ENCODE measurements at regions not wholly inside any gene's neighbourhood (a gene's known extent, or its start where the extent isn't known, plus 50 kb on each side); places are given as distances from the start of the nearest gene placed in this dataset.

- in situ Hi-C loops (cut with MboI; ENCODE audit: low sequenced_read_pairs), result no loop called here
Observed at GRCh38 chr18:75553021-75553420, 125.5 kb upstream of the SMIM21 start.

DNA sequence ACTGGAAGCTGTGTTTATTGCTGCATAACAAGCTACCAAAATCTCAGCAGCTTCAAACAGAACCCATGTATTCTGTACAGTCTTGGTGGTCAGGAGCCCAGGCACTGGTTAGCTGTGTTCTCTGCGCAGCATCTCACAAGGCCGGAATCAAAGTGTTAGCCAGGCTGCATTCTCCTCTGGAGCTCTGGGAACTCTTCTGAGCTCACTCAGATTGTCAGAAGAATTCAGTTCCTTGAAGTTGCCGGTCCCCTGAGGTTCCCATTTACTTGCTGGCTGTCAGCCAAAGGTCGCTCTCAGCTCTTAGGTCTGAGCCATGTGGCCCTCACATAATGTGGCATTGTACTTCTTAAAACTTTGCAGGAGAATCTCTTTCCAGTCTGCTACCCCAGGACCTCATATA, 123.6 kb upstream of the SMIM21 start:
- in situ Hi-C loops (cut with MboI; ENCODE audit: low sequenced_read_pairs), result no loop called here

GRCh38 chr18:75548353-75548905, 120.9 kb upstream of the SMIM21 start:
- in situ Hi-C loops (cut with MboI; ENCODE audit: low sequenced_read_pairs), result no loop called here

- in situ Hi-C loops (cut with MboI; ENCODE audit: low sequenced_read_pairs), result no loop called here
Observed at GRCh38 chr18:75546964-75547363, 119.5 kb upstream of the SMIM21 start.

DNA sequence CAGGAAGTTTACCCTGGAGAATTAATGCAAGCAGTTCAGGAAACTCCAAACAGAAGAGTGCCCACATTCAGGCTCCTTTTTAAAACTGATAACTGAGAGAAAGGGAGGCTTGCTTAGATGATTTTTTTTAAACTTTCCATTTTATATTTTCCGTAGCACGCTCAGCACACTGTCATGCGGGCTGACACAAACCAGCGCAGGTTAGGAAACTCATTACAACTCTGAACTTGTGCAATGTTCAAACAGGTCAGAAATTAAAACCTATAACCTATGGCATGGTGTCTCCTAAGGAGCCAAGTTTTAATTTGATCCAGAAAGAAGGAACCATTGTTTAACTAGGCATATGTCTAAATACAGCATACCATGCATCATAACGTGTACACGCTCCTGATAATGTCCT, 117.7 kb upstream of the SMIM21 start:
- in situ Hi-C loops (cut with MboI; ENCODE audit: low sequenced_read_pairs), result no loop called here

DNA sequence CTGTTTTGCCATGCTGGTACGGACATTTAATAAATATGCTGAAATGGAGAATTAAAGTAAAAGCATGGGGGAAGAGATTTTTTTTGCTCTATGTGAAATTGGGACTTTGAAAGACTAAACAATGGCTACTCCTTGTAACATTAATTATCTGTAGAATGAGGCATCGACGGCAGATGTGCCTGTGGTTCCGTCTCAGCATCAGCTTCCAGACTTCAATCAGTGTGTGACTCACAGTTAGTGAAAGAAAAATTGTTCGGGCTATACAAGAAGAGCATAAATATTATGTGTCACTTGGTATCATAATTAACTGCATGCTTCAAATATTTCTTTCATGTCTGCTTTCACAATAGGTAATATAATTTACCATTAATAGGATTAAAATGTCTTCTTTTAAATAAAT, 117.0 kb upstream of the SMIM21 start:
- in situ Hi-C loops (cut with MboI; ENCODE audit: low sequenced_read_pairs), result no loop called here

DNA sequence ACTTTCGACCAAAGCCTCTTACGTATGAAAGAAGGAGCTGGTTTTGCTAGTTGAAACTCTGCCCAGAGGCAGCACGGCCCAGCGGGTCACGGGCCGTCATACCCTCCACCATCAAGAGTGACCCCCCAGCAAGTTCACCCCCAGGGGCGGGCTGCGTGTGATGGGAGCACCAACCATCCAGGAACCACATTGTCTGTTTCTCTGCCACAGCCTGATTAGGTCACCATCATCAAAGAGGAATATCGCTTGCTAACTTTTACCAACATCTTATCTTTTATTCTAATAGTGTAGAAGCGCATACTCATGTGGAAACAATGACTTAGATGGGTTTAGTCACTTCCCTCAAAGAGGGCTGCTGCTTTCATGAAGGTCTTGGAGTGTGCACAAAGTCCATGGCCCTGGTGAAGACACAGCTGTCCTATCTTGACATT, 116.6 kb upstream of the SMIM21 start:
- in situ Hi-C loops (cut with MboI; ENCODE audit: low sequenced_read_pairs), result no loop called here

GRCh38 chr18:75538727-75539126, 111.2 kb upstream of the SMIM21 start:
- in situ Hi-C loops (cut with MboI; ENCODE audit: low sequenced_read_pairs), result no loop called here

GRCh38 chr18:75533950-75534349, 106.4 kb upstream of the SMIM21 start:
- in situ Hi-C loops (cut with MboI; ENCODE audit: low sequenced_read_pairs), result no loop called here

GRCh38 chr18:75533209-75533608, 105.7 kb upstream of the SMIM21 start:
- in situ Hi-C loops (cut with MboI; ENCODE audit: low sequenced_read_pairs), result no loop called here

GRCh38 chr18:75531851-75532459, 104.5 kb upstream of the SMIM21 start:
- in situ Hi-C loops (cut with MboI; ENCODE audit: low sequenced_read_pairs), result no loop called here

- in situ Hi-C loops (cut with MboI; ENCODE audit: low sequenced_read_pairs), result no loop called here
Observed at GRCh38 chr18:75531212-75531850, 103.8 kb upstream of the SMIM21 start.

GRCh38 chr18:75530566-75531211, 103.2 kb upstream of the SMIM21 start:
- in situ Hi-C loops (cut with MboI; ENCODE audit: low sequenced_read_pairs), result no loop called here

DNA sequence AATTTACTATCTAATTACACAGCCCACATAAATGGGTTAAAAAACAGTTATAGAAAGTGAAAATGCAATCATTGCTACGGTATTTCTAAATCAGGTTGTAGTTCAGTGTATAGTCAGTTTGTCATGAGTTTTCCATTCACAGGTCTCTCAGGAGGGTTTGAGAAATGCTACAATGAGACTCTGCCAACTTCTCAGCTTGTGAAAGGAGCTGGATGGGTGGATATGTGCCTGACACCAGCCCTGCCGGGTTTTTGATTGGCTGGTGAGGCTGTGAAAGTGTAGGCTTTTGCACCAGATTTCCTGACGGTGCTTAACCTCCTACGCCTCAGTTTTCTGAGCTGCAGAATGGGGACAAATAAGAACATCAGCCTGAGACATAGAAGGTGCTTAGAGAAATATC, 102.6 kb upstream of the SMIM21 start:
- in situ Hi-C loops (cut with MboI; ENCODE audit: low sequenced_read_pairs), result no loop called here

DNA sequence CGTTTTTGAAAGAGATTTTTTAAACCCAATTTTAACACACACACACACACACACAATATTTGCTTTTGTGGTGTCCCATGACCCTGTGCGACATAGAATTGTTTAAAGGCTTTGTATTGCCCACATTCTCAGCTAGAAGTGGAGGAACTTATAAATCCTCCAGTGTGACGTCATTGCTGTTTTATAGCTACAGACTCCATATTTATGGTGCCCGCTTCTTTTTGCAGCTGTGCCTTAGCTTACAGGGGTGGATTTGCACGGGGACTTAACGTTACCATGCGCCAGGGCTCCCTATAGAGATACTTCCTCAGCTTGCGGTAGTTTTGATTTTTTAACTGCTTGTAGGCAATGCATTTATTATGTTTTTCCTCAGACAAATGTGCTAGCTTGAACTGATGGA, 101.9 kb upstream of the SMIM21 start:
- in situ Hi-C loops (cut with MboI; ENCODE audit: low sequenced_read_pairs), result no loop called here

DNA sequence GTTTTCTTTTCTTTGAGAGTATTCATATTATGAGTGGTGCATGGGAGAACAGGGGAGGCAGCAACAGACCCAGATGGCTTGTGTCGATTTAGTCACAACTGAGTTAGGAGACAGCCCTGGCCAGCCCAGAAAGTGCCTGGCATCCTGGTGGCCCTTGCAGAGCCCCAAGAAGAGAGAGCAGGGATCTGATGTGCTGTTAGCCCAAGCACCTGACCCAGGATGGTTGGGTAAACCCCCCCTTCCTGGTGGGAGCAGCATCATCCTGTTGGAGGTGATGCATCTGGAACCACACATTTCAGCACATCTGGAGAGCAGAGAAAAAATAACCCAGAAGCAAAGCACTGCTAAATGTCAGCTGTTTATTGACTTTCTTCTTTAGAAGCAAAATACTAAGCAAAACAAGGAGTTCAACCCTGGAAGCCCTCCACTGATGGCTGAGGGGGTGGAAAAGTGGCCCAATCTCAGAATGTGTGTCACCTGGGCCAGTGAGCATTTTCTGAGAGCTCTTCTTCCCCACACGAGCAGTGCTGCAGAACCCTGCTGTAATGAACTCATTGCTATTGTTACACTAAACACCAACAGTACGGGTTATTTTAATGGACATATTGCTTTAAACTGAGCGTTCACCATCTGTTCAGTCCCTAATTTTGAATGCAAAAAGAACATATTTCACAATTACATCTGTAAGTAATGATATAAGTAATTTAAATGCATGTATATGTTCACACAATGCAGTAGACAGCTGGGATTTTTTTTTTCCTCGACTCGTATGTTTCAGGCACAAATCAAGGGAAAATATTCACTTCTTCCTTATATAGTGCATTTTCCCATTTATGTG, 100.6 kb upstream of the SMIM21 start:
- in situ Hi-C loops (cut with MboI; ENCODE audit: low sequenced_read_pairs), result no loop called here

DNA sequence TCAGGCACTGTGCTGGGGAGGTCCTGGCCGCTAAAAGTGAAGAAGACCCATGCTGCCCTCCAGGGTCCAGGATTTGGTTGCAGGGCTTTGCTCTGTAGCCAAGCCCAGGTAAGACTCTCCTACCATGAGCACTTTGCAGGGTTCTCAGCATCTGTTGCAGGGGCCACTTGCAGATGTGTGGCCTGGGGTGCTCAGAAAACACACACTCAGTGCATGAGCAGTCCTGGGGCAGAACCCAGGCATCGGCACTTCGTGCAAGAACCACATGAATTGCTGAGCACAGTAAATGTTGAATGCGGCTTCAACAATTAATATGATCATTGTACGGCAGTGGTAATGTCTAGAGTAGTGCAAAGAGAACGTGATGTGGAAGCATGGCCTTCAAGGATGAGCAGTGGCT, 98.5 kb upstream of the SMIM21 start:
- in situ Hi-C loops (cut with MboI; ENCODE audit: low sequenced_read_pairs), result no loop called here

DNA sequence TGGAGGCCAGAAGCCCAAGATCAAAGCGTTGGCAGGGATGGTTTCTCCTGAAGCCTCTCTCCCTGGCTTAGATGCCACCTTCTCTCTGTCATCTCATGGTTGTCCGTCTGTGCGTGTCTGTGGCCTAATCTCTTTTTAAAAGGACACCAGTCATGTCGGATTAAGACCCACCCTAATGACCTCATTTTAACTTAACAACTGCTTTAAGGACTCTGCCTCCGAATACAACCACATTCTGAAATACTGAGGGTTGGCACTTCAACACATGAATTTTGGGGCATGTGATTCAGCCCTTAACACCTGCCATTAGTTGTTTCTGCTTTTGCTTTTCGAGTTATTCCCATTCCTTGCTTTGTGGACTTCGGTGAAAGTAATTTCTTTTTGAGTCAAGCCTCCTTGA, 97.8 kb upstream of the SMIM21 start:
- in situ Hi-C loops (cut with MboI; ENCODE audit: low sequenced_read_pairs), result no loop called here

DNA sequence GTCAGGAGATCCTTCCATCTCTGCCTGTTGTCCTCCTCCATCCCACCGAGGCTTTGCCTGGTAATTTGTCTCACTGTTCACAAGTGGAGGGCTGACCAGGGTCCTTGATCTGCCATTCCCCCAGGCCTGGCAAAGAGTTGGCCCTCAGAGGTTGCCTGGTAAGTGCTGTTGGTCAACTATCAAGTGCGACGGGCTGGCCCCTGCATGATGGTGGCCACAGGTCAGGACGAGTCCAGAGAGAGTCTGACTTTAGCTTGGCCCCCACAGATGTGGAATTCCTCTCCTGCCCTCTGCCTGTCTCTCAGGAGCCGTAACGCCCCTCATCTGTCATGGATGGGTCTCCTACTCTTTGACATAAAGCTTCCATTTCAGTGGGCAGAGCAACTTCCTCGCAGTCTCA, 97.3 kb upstream of the SMIM21 start:
- in situ Hi-C loops (cut with MboI; ENCODE audit: low sequenced_read_pairs), result no loop called here

DNA sequence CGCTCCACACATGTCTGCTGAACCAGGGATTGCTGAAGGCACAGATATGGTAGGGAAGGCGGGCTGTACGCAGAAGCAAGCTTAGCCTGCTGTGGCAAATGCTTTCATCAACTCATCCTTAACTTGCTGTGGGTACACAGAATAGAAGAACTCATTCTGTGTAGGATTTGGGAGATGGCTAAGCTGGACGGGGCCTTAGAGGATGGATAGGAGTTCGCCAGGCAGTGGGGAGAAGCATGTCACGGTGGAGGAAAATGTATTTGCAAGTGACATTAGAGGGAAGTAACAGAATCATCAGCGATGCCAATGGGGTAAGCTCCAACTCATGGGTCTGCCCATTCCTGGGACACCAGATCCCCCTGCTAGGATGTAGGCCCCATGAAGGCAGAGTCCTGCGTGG, 96.7 kb upstream of the SMIM21 start:
- in situ Hi-C loops (cut with MboI; ENCODE audit: low sequenced_read_pairs), result no loop called here

DNA sequence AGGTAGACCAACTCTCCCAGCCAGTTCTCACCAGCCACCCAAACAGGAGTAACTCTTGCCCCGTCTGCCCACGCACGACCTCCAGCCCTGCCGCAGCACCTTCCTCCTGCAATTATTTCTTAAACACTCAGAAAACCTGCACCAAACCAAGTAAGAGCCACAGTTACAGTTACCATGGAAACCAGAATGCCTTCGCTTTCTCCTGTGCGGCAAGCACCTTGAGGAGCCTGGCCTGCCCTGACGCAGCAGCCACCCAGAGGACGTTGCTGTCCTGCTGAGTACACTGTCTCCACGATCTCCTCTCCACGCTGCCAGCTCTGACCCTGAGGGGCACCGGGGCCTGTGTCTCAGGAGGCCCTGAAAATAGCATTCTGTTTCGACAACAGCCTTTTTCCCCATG, 94.3 kb upstream of the SMIM21 start:
- in situ Hi-C loops (cut with MboI; ENCODE audit: low sequenced_read_pairs), result no loop called here
